NCI-H345 treated with DMSO at 0.1 percent for 48 hours (cell line): ENCODE measurements at regions not wholly inside any gene's neighbourhood (a gene's known extent, or its start where the extent isn't known, plus 50 kb on each side); places are given as distances from the start of the nearest gene placed in this dataset.

Experiments
- DNase-seq: peaks from one replicate; lab custom pipeline; 2025; ENCODE audit not compliant: unreplicated experiment; lab: John Stamatoyannopoulos, UW

GRCh38 chr6:54440549-54440948, 132.3 kb downstream of the TINAG start:
- DNase-seq, result no peak

GRCh38 chr6:54441020-54441419, 132.8 kb downstream of the TINAG start:
- DNase-seq, result no peak

- DNase-seq, result no peak
Observed at GRCh38 chr6:54441687-54442248, 133.5 kb downstream of the TINAG start.

- no peak for DNase-seq
Observed at GRCh38 chr6:54445207-54445606, 137.0 kb downstream of the TINAG start.

GRCh38 chr6:54448617-54449016, 140.4 kb downstream of the TINAG start:
- DNase-seq, result no peak

- no peak for DNase-seq
Observed at GRCh38 chr6:54451516-54451915, 143.3 kb downstream of the TINAG start.

GRCh38 chr6:54463354-54464024, 155.2 kb downstream of the TINAG start:
- no peak for DNase-seq

GRCh38 chr6:54465649-54466300, 157.5 kb downstream of the TINAG start:
- no peak for DNase-seq

GRCh38 chr6:54467384-54467783, 159.1 kb downstream of the TINAG start:
- no peak for DNase-seq

GRCh38 chr6:54473328-54473727, 165.1 kb downstream of the TINAG start:
- no peak for DNase-seq

GRCh38 chr6:54474898-54475297, 166.7 kb downstream of the TINAG start:
- no peak for DNase-seq

- DNase-seq, result no peak
Observed at GRCh38 chr6:54481091-54481490, 172.8 kb downstream of the TINAG start.

GRCh38 chr6:54491431-54491830, 183.2 kb downstream of the TINAG start:
- no peak for DNase-seq

- DNase-seq, result no peak
Observed at GRCh38 chr6:54493138-54493537, 184.9 kb downstream of the TINAG start.

- no peak for DNase-seq
Observed at GRCh38 chr6:54503144-54503543, 194.9 kb downstream of the TINAG start.

GRCh38 chr6:54515013-54515412, 206.8 kb downstream of the TINAG start:
- DNase-seq, result no peak

GRCh38 chr6:54515713-54516112, 207.5 kb downstream of the TINAG start:
- DNase-seq, result no peak

GRCh38 chr6:54516321-54516720, 208.1 kb downstream of the TINAG start:
- no peak for DNase-seq

- DNase-seq, result no peak
Observed at GRCh38 chr6:54519161-54519560, 210.9 kb downstream of the TINAG start.

GRCh38 chr6:54525731-54526130, 217.5 kb downstream of the TINAG start:
- DNase-seq, result no peak

- DNase-seq, result no peak
Observed at GRCh38 chr6:54533567-54533966, 225.3 kb downstream of the TINAG start.

- no peak for DNase-seq
Observed at GRCh38 chr6:54535568-54535967, 227.3 kb downstream of the TINAG start.

GRCh38 chr6:54541541-54541940, 233.3 kb downstream of the TINAG start:
- DNase-seq, result no peak
